ENCODE measurements at regions not wholly inside any gene's neighbourhood (a gene's known extent, or its start where the extent isn't known, plus 50 kb on each side); places are given as distances from the start of the nearest gene placed in this dataset.
A peak's percentile ranks its signal among the peaks of the same experiment; 100 is the strongest.

- DNase-seq (ENCODE audit: low read depth, low spot score), result peak; percentile 28
Measured at GRCh38 chr3:159892171-159892795, 96.4 kb upstream of the IL12A start.

- DNase-seq (ENCODE audit: low read depth, low spot score), result no peak
Measured at GRCh38 chr3:159892801-159893200, 95.8 kb upstream of the IL12A start.

- no peak for DNase-seq (ENCODE audit: low read depth, low spot score)
Measured at GRCh38 chr3:159894386-159894785, 94.2 kb upstream of the IL12A start.

- no peak for DNase-seq (ENCODE audit: low read depth, low spot score)
Measured at GRCh38 chr3:159895430-159895829, 93.2 kb upstream of the IL12A start.

GRCh38 chr3:159896543-159896942 lies 92.1 kb upstream of the IL12A start:
- no peak for DNase-seq (ENCODE audit: low read depth, low spot score)

GRCh38 chr3:159897331-159898075 lies 91.1 kb upstream of the IL12A start:
- peak; percentile 62 for DNase-seq (ENCODE audit: low read depth, low spot score)

- DNase-seq (ENCODE audit: low read depth, low spot score), result no peak
Measured at GRCh38 chr3:159898147-159898546, 90.5 kb upstream of the IL12A start.

GRCh38 chr3:159899166-159899565 lies 89.5 kb upstream of the IL12A start:
- no peak for DNase-seq (ENCODE audit: low read depth, low spot score)

GRCh38 chr3:159902546-159903314 lies 85.9 kb upstream of the IL12A start:
- DNase-seq (ENCODE audit: low read depth, low spot score), result no peak

GRCh38 chr3:159904455-159904854 lies 84.2 kb upstream of the IL12A start:
- DNase-seq (ENCODE audit: low read depth, low spot score), result no peak

- peak; percentile 35 for DNase-seq (ENCODE audit: low read depth, low spot score)
Measured at GRCh38 chr3:159904911-159905310, 83.7 kb upstream of the IL12A start.

GRCh38 chr3:159907828-159908227 lies 80.8 kb upstream of the IL12A start:
- DNase-seq (ENCODE audit: low read depth, low spot score), result no peak

- peak; percentile 47 for DNase-seq (ENCODE audit: low read depth, low spot score)
Measured at GRCh38 chr3:159910991-159911663, 77.5 kb upstream of the IL12A start.

GRCh38 chr3:159911664-159912037 lies 77.0 kb upstream of the IL12A start:
- no peak for DNase-seq (ENCODE audit: low read depth, low spot score)

- no peak for DNase-seq (ENCODE audit: low read depth, low spot score)
Measured at GRCh38 chr3:159913712-159914414, 74.8 kb upstream of the IL12A start.

GRCh38 chr3:159914426-159914825 lies 74.2 kb upstream of the IL12A start:
- peak; percentile 46 for DNase-seq (ENCODE audit: low read depth, low spot score)

GRCh38 chr3:159916052-159916451 lies 72.6 kb upstream of the IL12A start:
- DNase-seq (ENCODE audit: low read depth, low spot score), result no peak

- DNase-seq (ENCODE audit: low read depth, low spot score), result no peak
Measured at GRCh38 chr3:159917141-159917540, 71.5 kb upstream of the IL12A start.

- no peak for DNase-seq (ENCODE audit: low read depth, low spot score)
Measured at GRCh38 chr3:159919873-159920272, 68.8 kb upstream of the IL12A start.

GRCh38 chr3:159922193-159922840 lies 66.3 kb upstream of the IL12A start:
- no peak for DNase-seq (ENCODE audit: low read depth, low spot score)

- DNase-seq (ENCODE audit: low read depth, low spot score), result no peak
Measured at GRCh38 chr3:159922861-159923312, 65.7 kb upstream of the IL12A start.

All from astrocyte of the hippocampus (primary cell).